Suppressor macrophage treated with lipopolysaccharide for 4 hours (primary cell): ENCODE measurements at regions not wholly inside any gene's neighbourhood (a gene's known extent, or its start where the extent isn't known, plus 50 kb on each side); places are given as distances from the start of the nearest gene placed in this dataset.

Experiments used
- DNase-seq: peaks from one replicate; pipeline ENCODE4 v3.0.0-alpha.2; 2020

DNA sequence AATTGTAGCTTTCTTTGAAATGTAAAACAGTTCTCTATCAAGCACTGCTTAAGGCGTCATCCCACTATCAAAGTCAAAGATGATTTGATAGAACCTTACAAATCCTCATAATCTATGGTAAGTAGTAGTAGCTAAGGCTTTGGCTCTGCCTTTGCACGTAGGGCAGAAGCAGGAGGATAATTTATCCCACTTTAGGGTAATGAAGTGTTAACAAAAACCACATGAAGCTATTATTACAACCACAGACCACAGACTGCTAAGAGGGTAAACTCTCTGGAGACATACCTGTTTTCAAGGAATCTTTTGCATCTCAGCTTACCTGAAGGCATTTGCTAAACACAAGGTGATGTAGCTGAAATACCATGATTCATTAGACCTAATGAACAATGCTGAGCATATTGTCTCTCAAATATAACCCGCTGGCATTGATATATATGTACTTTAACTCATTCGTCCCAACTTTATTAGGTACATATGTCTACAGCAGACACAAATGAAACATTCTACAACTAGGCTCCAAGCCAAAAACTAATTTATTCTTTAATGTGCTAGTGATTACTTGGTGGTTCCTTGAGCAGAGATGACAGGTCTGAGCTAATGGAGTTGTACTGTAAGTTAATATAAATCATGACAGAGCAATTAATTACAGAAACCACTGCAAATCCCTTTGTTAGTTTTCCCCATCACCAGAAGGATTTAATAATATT lies 368.8 kb downstream of the ETNK1 start:
- DNase-seq, result no peak

DNA sequence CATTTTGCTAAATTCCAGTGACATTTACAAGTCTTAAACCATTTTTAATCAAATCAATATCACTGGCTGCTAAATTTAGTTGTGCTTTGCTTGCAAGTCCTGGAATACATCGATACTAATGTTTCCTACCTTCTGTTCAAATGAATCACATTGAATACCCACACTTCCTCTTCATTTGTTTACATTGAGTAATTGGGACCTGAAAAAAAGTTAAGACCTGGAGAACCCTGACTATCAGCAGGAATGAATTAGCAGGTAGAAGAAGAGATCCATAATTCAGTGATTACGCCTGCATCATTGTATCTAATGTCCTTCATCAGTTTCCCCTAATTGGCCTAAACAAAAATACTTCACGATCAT lies 369.3 kb downstream of the ETNK1 start:
- no peak for DNase-seq

DNA sequence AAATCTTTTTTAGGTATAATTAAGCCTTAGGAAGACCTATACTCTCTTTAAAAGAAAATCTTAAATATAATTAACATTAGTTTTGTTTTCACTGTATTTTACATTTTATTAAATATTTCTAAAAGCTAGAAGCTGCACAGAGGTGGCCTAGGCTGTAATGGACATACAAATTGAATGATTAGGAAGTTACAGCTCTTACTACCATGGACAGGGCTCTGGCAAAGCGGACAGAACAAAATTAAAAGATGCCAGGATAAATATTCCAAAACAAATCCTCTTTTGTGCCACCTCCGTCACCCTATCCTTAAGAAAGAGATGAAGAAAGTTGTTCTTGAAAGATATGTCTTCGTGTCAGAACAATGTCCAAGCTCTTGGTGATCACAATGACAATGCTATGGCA lies 376.5 kb downstream of the ETNK1 start:
- no peak for DNase-seq

DNA sequence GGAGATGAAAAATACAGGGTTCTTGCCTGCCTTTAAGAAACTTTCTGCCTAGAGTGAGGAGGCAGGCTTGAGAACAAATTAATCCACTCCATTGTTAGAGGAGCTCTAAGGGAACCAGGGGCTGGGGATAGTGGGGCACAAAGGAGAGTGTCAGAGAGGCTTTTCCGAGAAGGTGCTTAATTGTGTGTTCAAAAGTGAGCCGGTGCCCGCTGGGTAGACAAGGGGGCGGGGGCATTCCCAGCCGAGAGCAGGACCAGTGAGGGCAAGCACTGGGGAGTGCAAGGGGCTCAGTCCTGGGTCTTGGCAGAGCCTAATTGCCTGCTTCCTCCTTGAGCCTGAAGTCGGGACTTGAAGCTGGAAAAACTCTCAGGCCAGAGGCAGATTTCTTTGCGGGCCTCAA lies 377.4 kb downstream of the ETNK1 start:
- no peak for DNase-seq

DNA sequence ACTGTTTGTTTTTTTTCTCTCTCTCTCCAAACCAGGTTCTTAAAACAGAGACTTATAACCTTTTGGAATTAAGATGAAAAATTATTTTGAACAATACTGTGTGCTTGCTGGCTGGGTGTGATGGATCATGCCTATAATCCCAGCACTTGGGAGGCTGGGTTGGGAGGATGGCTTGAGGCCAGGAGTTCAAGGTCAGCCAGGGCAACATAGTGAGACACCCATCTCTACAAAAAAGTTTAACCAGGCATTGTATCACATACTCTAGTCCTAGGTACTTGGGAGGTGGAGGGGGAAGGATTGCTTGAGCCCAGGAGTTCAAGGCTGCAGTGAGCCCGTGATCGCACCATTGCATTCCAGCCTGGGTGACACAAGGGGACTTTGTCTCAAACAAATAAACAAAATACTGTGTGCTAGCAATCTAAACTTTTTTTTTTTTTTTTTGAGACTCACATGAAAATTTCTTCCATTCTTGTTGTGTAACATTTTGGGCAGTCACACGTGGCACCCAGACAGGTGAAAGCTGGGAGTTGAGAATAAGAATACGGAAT lies 379.6 kb downstream of the ETNK1 start:
- DNase-seq, result no peak

DNA sequence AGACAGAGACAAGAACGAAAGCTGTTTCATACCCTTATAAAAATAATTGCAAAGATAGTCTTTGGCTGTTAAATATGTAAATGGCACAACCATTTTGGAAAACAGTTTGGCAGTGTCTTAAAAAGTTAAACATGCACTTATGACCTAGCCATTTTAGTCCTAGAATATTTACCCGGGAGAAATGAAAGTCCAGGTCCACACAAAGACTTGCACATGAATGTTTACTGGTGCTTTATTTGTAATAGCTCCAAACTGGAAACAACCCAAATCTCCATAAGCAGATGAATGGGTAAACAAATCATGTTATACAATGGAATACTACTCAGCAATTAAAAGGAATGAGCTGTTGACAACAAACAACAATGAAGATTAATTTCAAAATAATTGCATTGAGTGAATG lies 380.4 kb downstream of the ETNK1 start:
- DNase-seq, result no peak

DNA sequence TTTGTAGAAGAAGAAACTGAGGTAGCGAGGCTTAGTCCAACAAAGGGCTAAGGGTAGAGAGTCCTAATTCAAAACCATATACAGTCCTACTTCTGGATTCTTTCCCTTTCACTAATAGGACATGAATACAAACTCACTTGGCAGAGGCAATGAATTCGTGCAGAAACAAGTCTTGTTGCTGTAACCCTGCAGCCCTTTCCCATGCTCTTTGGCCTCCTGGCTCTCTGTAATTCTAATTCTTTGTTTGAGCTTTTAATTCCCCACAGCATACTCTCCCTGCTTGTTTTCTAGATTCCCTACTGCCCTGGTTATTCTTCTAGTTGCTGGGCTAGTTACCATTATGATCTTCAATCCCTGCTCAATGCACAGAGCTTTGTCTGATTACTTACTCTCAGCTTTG lies 381.4 kb downstream of the ETNK1 start:
- DNase-seq, result no peak

DNA sequence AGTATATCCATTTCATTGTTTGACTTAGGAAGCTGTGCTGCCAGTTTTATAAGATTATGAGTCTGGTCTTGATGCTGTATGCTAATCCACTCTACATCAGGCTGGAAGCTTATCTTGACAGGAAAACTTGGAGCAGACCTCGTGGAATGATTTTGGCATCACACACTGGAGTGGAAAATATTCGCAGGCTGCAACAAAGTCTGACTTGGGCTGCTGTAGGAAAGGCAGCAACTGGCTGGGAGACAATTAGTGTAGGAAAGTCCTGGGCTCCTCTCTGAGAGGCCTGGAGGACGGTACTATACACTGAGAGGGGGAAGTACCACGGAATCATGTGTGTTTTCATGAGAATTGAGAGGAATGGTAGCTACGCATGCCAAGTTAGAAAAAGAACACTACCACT lies 383.7 kb downstream of the ETNK1 start:
- DNase-seq, result no peak

DNA sequence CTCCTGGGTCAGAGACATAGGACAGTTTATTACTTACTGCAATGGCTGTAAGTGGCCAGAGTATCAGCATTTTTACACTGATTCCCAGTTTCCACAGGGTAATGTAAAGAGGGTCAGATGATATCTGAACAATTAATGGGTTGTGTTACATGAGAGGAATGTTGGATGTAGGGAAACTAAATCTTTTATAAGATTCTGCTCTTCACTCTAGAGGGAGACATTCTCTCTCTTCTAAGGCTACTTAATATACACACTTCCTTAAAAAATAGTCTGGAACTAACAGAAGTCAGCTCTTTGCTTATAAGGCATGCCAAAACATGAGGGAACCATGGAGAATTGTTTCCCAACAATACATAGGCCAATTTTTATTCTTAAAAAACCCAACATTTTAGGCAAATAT lies 389.8 kb downstream of the ETNK1 start:
- no peak for DNase-seq

DNA sequence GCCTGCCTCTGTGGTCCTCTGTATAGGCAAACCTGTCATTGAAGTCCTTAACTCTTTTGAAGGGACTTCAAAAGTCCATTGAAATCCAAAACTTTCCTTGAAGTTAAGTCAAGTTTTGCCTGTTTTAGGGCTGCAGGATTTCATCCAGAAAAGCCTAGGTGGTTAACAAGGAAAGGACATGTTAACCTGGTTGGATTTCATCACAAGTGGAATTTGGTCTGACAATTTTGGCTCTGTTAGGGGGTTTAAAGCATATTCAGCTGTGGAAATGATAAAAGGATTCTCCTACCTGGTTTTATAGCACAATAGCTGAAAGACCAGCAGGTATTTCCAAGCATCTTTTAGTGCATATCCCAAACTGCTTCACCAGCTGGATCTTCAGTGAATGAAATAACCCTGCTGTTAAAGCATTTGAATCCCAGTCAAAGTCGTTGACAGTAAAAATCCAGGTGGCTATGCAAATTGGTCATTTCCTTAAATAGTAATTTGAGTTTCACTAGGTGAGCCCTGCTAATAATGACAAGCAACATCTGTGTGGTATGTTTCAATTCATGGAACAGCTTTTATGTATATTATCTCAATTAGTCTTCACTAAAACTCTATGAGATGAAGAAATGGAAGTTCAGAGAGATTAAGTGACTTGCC lies 400.5 kb downstream of the ETNK1 start:
- DNase-seq, result no peak

DNA sequence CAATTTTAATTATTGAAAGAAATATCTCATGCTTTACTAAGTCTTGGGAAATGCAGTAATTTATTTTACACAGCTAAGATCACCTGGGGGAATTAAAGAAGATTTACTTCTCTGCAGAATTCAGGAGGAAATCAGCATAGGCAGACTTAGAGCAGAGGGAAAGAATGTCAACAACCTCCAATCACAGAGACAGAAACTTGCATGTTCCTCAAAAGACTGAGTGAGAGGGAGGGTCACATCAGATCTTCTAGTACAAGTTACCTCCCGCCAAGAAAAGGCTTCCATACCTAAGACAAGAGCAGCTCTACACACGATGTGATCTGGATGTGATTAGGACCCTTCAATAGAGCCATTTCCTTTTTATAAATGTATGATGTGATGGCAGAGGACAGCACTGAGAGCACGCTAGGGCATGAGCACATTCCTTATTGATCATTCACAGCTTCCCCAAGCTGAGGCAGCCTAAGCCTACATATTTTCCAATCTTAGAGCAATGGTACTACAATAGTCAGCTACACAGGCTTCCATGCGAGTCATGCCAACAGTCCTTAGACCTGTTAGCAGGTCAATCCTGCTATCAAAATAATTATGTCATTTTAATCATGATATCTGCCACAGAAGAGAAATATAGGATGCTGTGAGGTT lies 403.3 kb downstream of the ETNK1 start:
- DNase-seq, result no peak

DNA sequence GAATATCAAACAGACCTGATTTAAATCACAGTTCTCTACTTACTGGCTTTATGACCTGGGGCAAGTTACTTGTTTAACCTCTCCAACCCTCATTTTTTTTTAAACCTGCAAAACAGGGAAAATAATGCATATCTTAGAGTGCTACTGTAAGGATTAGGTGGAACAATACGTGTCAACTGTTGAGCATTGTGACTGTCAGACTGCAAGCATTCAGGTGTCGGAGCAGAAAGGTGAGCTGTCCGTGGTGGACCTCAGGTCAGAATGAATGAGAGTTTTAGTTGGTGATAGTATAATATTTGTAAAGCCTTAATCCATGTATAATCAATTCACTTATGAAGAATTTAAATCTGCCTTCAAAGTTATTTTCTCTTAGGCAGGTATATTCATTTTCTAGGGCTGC lies 404.2 kb downstream of the ETNK1 start:
- DNase-seq, result no peak

DNA sequence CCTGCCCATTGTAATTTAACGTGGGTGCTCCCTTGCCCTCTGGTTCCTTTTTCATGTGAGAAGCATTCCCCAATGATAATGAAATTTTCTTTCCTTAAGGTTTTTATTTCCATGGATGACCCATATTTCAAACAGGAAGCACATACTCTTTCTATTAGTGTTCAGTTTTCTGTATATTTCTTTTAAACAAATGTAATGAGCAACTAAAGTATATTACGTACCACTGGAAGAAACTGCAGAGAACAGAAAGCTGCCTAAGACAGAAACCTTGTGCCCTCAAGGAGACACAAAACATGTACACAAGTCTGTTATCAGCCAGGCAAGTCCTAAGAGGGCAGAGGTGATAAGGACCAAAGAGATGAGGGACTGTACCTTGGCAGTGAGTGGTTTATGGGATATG lies 414.9 kb downstream of the ETNK1 start:
- no peak for DNase-seq

DNA sequence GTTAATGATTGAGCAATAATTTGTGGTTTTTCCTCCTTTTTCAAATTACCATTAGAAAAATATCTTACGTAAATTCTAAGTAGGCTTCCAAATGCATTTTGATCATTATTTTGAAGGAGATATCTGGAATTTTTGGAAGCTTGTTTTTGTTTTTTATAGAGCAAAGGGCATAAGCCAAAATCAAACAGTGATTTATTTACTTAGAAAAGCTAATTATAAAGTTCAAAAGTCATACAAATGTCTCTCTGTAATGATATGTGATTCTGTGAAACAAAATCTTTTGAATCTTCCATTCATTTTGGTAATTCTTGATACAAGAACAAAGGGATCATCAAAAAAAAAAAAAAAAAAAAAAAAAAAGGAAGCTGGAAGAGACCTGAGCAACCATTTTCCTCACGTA lies 416.8 kb downstream of the ETNK1 start:
- no peak for DNase-seq

DNA sequence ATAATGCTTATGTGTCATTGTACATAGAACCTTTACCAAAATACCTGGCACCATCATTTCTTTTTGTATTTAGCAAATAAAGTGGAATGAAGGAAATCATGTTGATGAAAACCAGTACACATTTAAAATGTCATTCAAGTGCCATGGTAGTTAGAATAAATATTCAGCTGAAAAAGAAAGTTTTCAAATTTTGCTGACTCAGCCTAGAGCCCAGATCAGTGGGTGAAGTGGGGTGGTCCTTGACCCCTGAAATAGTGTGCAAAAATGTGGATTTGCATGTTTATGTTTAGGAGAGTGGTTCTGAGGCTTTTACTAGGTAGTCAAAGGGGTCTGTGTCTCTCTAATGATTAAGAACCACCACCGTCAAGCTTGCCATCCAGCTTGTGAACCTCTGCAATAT lies 418.7 kb downstream of the ETNK1 start:
- no peak for DNase-seq

DNA sequence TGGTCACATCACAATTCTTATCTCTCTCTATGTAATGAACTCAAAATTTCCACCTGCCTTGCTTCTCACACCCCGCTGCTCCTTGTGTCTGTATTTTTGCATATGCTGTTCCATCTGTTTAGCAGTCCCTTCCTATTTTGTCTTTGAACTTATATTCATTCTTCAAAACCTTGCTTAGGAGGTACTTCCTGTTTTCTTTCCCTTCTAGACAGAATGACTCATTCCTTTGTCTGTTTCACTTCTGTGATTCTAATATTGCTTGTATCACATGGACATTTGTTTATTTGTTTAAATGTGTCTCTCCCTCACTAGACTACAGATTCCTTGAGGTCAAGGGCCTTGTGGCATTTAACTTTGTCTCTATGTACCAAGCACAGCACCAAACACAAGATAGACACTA lies 424.2 kb downstream of the ETNK1 start:
- DNase-seq, result peak; percentile 44

DNA sequence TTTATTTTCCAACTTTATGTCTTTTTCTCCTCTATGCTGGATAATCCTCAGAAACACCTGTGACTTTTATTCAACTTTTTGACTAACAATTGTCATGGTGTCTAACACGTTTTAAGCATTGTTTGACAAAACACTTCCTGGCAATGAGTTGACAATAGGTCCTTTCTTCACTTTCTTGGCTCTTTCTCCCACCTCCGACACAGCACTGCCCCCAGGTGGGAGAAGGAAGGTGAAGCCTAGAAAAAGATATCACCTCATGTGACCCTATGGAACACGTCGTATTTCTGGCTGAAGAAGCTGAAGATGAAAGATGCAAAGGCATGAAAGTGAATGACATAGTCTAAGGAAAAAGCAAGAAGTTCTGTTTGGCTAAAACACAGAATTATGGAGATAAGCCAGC lies 430.0 kb downstream of the ETNK1 start:
- DNase-seq, result no peak

DNA sequence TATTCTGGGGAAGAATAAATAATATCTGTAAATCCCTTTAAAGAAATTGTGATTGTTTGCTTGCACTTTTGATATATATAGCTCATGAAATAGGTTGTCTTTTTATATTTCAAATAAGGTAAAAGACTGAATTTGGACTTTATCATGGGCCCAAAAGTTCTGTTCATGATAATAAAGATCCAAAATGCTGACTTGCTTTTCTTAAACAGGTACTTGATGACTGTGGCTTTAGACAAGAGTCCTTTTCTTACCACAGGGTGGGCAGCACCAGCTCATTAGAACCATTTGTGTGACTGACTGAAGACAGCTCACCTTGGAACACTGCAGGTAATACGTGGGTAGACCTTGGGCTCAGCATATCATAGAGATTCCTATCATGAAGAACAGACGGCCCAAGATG lies 432.6 kb downstream of the ETNK1 start:
- DNase-seq, result no peak

DNA sequence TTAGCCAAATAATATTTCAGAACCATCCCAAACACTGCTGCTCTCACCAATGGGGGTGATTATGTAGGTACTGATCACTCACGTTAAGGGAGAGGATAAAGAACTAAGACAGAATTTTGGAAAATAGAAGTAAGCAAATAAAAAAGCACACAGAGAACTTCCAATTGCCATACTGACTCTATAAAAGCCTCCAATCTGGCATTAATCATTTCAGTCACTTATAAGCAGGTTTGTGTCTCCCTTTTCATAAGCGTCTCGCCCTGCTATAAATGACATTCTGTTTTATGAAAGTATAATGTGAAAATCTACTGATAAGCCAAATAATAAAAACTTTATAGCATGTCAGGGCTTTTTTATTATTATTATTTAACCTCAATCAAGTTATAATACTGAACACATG lies 435.2 kb downstream of the ETNK1 start:
- no peak for DNase-seq

DNA sequence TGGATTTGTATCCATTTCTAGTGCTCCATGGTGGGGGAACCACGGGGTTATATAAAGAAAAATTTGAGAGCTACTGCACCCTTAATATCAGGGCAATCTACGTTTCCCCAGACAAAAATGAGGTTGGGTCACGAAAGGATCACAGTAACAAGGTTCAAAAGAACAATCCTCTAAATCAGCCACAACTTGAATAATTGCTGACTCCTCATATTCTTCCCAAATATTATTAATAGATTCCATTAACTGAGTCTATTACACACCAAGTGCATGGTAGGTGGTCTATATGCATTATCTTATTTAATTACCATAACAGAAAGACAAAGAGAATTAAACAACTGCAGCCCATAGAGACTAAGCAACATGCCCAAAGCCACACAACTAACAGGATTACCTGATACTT lies 438.2 kb downstream of the ETNK1 start:
- no peak for DNase-seq

DNA sequence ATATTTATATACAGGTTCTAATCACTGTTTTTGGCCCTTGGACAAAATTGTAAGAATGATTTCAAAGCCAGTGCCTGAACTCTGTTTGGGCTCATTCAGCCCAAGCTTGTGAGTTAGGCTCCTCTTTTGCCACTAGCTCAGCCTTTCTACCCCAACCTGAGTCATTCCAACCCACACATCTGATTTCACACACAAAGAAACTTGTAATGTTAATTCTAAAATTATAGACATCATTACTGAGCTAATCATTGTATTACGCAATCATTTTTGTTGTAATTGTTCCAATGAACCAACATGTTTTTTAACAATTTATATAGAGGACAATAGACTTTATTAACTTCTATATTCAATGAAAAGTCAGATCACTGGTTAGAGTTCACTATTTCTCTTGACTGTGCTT lies 441.1 kb downstream of the ETNK1 start:
- peak; percentile 9 for DNase-seq

DNA sequence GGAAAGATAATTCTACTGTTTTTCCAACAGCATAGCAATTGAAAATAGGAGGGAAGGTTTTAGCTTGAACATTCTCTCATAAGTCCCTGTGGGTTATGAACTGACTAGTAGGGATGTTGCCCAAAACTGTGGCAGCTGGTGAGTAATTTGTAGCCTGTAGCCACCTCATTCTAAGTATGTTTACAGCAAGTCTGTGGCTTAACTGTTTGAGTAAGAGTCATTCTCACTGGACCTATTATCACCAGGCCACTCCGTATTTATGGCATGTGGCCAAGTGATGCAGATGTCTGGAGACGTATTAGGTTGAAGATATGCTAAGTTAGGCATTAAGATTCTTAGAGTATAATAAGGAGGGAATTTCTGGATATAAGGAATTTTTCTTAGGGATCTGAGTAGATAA lies 458.3 kb downstream of the ETNK1 start:
- DNase-seq, result no peak

DNA sequence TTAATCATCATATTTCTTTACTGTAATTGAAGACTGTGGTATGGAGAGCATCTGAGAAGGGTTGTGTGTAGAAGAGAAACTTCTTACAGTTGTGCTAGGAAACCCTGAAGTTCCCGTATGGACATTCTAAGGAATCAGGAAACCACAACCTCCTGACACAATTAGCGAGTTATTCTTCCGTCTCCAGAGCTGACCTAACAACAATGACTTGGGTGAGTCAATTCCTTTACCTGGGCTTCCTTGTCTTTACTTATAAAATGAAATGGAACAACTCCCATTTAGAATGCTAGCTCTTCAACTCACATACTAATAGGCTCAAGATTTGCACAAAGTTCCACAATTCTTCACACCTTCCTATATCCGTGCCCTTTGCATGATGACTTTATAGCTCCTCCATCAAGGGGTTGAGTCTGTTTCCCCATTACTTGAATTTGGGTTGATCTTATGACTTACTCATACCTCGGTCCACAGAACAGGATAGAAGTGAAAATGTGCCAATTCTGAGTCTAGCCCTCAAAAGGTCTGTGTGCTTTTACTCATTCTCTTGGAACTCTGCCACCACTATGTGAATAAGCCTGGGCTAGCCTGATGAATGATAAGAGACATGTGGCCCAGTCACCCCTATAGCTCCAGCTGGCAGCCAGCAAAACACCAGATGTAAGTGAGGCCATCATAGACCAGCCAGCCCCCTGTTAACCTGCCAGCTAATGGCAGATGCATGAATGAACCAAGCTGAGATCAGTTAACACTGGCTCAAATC lies 459.4 kb downstream of the ETNK1 start:
- DNase-seq, result no peak

DNA sequence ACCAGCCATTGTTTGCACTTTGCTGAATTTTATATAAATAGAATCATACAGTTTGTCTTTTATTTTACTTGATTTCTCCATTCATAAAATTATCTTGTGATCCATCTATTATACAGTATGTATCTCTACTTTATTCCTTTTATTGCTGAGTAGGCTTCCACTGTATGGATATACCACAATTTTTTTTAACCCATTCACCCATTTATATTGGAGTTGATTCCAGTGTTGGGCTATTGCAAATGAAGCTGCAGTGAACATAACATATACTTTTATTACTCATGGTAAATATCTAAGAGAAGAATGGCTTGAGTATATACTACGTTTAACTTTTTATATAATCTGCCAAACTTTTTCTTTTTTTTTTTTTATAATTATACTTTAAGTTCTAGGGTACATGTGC lies 463.6 kb downstream of the ETNK1 start:
- DNase-seq, result no peak
